ENCODE measurements at regions not wholly inside any gene's neighbourhood (a gene's known extent, or its start where the extent isn't known, plus 50 kb on each side); places are given as distances from the start of the nearest gene placed in this dataset.

DNA sequence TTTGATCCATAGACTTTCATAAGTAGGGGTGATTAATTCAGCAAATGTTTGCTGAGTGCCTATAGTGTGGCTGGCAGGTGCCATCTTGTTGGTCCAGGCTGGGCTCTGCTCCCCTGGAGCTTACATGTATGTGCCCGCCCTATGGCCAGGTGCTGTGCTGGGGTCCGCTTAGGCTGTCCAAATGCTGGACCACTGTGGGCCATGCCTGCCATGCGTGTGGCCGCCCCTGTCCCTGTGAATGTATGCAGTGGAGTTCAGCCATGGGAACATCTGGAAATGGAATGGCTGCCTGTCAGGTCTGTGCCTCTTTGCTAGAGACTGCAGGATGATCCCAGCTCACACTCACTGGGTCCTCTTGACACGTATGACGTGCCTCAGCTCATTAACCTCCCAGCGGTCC is 594.6 kb downstream of the TBC1D22A start:
- Histone ChIP-seq H2AFZ (ENCODE audit: insufficient read depth, low read depth, low read length, poor library complexity, severe bottlenecking) (no peak overlapping the region), H3K79me2 (ENCODE audit: control insufficient read depth, insufficient read depth, low read length) (no peaks in the 10 kb centered on the region), H3K36me3 (replicated peaks in 1 of 2; ENCODE audit: control extremely low read depth in 1 of 2, control insufficient read depth in 1 of 2, extremely low read depth in 1 of 2, insufficient read depth in 2 of 2, low read length in 1 of 2) (no peaks in the 10 kb centered on the region), H3K4me1 (ENCODE audit: control insufficient read depth in 2 of 2, insufficient read depth in 2 of 2, low read length in 2 of 2) (no peaks in the 10 kb centered on the region), H3K9ac (ENCODE audit: low read length) (no peak overlapping the region), H3K27me3 (replicated peaks in 1 of 4; ENCODE audit: control extremely low read depth in 1 of 4, control insufficient read depth in 3 of 4, insufficient read depth in 4 of 4, low read length in 3 of 4) (no peaks in the 10 kb centered on the region), H3K9me3 (ENCODE audit: control extremely low read depth in 1 of 3, control insufficient read depth in 2 of 3, insufficient read depth in 1 of 3, low read length in 2 of 3) (peaks cover 0 to 14% (median 0%) of the 10 kb centered on the region in 3 donors), H3K27ac (ENCODE audit: low read length in 2 of 2) (no peak overlapping the region), H3K4me2 (replicated peaks; ENCODE audit: low read depth, low read length, poor library complexity, severe bottlenecking) (no peak overlapping the region), H4K20me1 (ENCODE audit: control insufficient read depth, insufficient read depth, low read length, poor library complexity, severe bottlenecking) (no peaks in the 10 kb centered on the region), H3K4me3 (ENCODE audit: control extremely low read depth in 1 of 5, extremely low read depth in 1 of 5, insufficient read depth in 1 of 5, low read depth in 2 of 5, low read length in 4 of 5) (no peak overlapping the region)
- H3K27me3 Mint-ChIP-seq, result no peaks in the 10 kb centered on the region
- intact Hi-C loops (cut with micrococcal nuclease), result no loop called here
- ChIA-PET CTCF (no interaction called here), POLR2A (no interaction called here)
- TF ChIP-seq EZH2 (IDR thresholded peaks at IDR 0.05; ENCODE audit: borderline replicate concordance, insufficient read depth, low read depth, low read length, poor library complexity, severe bottlenecking), result no peak
- TF ChIP-seq CTCF (IDR thresholded peaks at IDR 0.05), result no peak
- DNase-seq (no peak), ATAC-seq (ENCODE audit: low read depth) (no peak)
- peaks cover under 1% of the 10 kb centered on the region for H3K9me3 Mint-ChIP-seq (ENCODE audit: insufficient read depth)
- 100% methylated on average over 7 of the region's 7 CpGs for WGBS (ENCODE audit: insufficient coverage)
- no peaks in the 10 kb centered on the region for H3K4me1 Mint-ChIP-seq
- no peak overlapping the region for H3K27ac Mint-ChIP-seq
- no peak overlapping the region for H3K4me3 Mint-ChIP-seq

- Histone ChIP-seq H3K79me2 (ENCODE audit: control insufficient read depth, insufficient read depth, low read length) (no peaks in the 10 kb centered on the region), H3K27ac (ENCODE audit: low read length in 2 of 2) (no peak overlapping the region), H3K36me3 (replicated peaks in 1 of 2; ENCODE audit: control extremely low read depth in 1 of 2, control insufficient read depth in 1 of 2, extremely low read depth in 1 of 2, insufficient read depth in 2 of 2, low read length in 1 of 2) (no peaks in the 10 kb centered on the region), H3K4me3 (ENCODE audit: control extremely low read depth in 1 of 5, extremely low read depth in 1 of 5, insufficient read depth in 1 of 5, low read depth in 2 of 5, low read length in 4 of 5) (no peak overlapping the region), H3K4me1 (ENCODE audit: control insufficient read depth in 2 of 2, insufficient read depth in 2 of 2, low read length in 2 of 2) (no peaks in the 10 kb centered on the region), H3K9me3 (ENCODE audit: control extremely low read depth in 1 of 3, control insufficient read depth in 2 of 3, insufficient read depth in 1 of 3, low read length in 2 of 3) (peaks cover 0 to 14% (median 0%) of the 10 kb centered on the region in 3 donors), H3K9ac (ENCODE audit: low read length) (no peak overlapping the region), H3K4me2 (replicated peaks; ENCODE audit: low read depth, low read length, poor library complexity, severe bottlenecking) (no peak overlapping the region), H2AFZ (ENCODE audit: insufficient read depth, low read depth, low read length, poor library complexity, severe bottlenecking) (no peak overlapping the region), H3K27me3 (replicated peaks in 1 of 4; ENCODE audit: control extremely low read depth in 1 of 4, control insufficient read depth in 3 of 4, insufficient read depth in 4 of 4, low read length in 3 of 4) (no peaks in the 10 kb centered on the region), H4K20me1 (ENCODE audit: control insufficient read depth, insufficient read depth, low read length, poor library complexity, severe bottlenecking) (no peaks in the 10 kb centered on the region)
- Mint-ChIP-seq H3K27me3 (no peaks in the 10 kb centered on the region), H3K4me1 (no peaks in the 10 kb centered on the region), H3K27ac (no peak overlapping the region), H3K9me3 (ENCODE audit: insufficient read depth) (no peaks in the 10 kb centered on the region), H3K4me3 (no peak overlapping the region)
- TF ChIP-seq EZH2 (IDR thresholded peaks at IDR 0.05; ENCODE audit: borderline replicate concordance, insufficient read depth, low read depth, low read length, poor library complexity, severe bottlenecking), result no peak
- no peak for TF ChIP-seq CTCF (IDR thresholded peaks at IDR 0.05)
- ChIA-PET CTCF (no interaction called here), POLR2A (no interaction called here)
- no peak for ATAC-seq (ENCODE audit: low read depth)
- intact Hi-C loops (cut with micrococcal nuclease), result no loop called here
- 60% methylated on average over 5 of the region's 5 CpGs for WGBS (ENCODE audit: insufficient coverage)
- no peak for DNase-seq
Measured at GRCh38 chr22:47356511-47357011, 594.1 kb downstream of the TBC1D22A start.
